Right atrium auricular region (tissue), 2 donors: ENCODE measurements at regions not wholly inside any gene's neighbourhood (a gene's known extent, or its start where the extent isn't known, plus 50 kb on each side); places are given as distances from the start of the nearest gene placed in this dataset.

Experiments used
- DNase-seq: peaks from one replicate; pipeline ENCODE4 v3.0.0-alpha.2; 2019; ENCODE audit warnings: low spot score
- H3K27ac ChIP-seq, 2 donors: fragments of 200-600 bp; sonication (generic); 1 replicate in 1 of 2; 2 replicates in 1 of 2; pipeline ENCODE4 v1.5.1; 2016 to 2019
- H3K27me3 ChIP-seq, 2 donors: fragments of 200-600 bp; sonication (generic); one replicate each; pipeline versions ENCODE4 v1.5.1 to v1.6.0; 2017 to 2019
- H3K36me3 ChIP-seq: fragments of 200-600 bp; sonication (generic); one replicate; pipeline ENCODE4 v1.5.1; 2016
- H3K4me1 ChIP-seq, 2 donors: fragments of 200-600 bp; sonication (generic); one replicate each; pipeline versions ENCODE4 v1.5.1 to v1.6.0; 2017 to 2019
- H3K4me3 ChIP-seq, 2 donors: fragments of 200-600 bp; sonication (generic); 1 replicate in 1 of 2; 2 replicates in 1 of 2; pipeline ENCODE4 v1.5.1; 2017 to 2019; ENCODE audit warnings: mild to moderate bottlenecking in 1 of 2, moderate library complexity in 1 of 2
- H3K9me3 ChIP-seq, 2 donors: fragments of 200-600 bp; sonication (generic); one replicate each; pipeline ENCODE4 v1.5.1; 2019
- CTCF ChIP-seq, 2 donors: fragments of 200-600 bp; sonication (generic); IDR thresholded peaks; one replicate each; pipeline ENCODE4 v1.5.1; 2019; ENCODE audit warnings: antibody characterized with exemption in 2 of 2

- Histone ChIP-seq H3K27ac (no peak overlapping the region), H3K9me3 (peaks cover 0 to 7% of the 10 kb centered on the region in 2 donors), H3K4me1 (no peaks in the 10 kb centered on the region), H3K4me3 (no peak overlapping the region), H3K27me3 (no peaks in the 10 kb centered on the region), H3K36me3 (no peaks in the 10 kb centered on the region)
- no peak for DNase-seq
- no peak for TF ChIP-seq CTCF (IDR thresholded peaks at IDR 0.05)
These were observed 150.0 kb upstream of the ACO1 start for GRCh38 chr9:32234451-32234850.

- no peak for DNase-seq
- Histone ChIP-seq H3K27me3 (no peaks in the 10 kb centered on the region), H3K36me3 (no peaks in the 10 kb centered on the region), H3K4me3 (no peak overlapping the region), H3K4me1 (no peaks in the 10 kb centered on the region), H3K27ac (no peak overlapping the region), H3K9me3 (no peaks in the 10 kb centered on the region)
- no peak for TF ChIP-seq CTCF (IDR thresholded peaks at IDR 0.05)
These were observed 137.3 kb upstream of the ACO1 start for GRCh38 chr9:32247168-32247567.

- no peak for DNase-seq
- H3K4me3 ChIP-seq, result no peak overlapping the region
- no peaks in the 10 kb centered on the region for H3K36me3 ChIP-seq
- no peak for TF ChIP-seq CTCF (IDR thresholded peaks at IDR 0.05)
- H3K4me1 ChIP-seq, result no peaks in the 10 kb centered on the region
- H3K9me3 ChIP-seq, result no peaks in the 10 kb centered on the region
- H3K27me3 ChIP-seq, result no peaks in the 10 kb centered on the region
- H3K27ac ChIP-seq, result no peak overlapping the region
These were observed 136.2 kb upstream of the ACO1 start for GRCh38 chr9:32248189-32248712.

GRCh38 chr9:32251539-32251938 lies 132.9 kb upstream of the ACO1 start:
- H3K9me3 ChIP-seq, result no peaks in the 10 kb centered on the region
- no peaks in the 10 kb centered on the region for H3K36me3 ChIP-seq
- no peak for DNase-seq
- no peaks in the 10 kb centered on the region for H3K4me1 ChIP-seq
- no peak overlapping the region for H3K4me3 ChIP-seq
- TF ChIP-seq CTCF (IDR thresholded peaks at IDR 0.05), result peak in 1 of 2 donors; percentile 73
- H3K27me3 ChIP-seq, result no peaks in the 10 kb centered on the region
- no peak overlapping the region for H3K27ac ChIP-seq

- no peaks in the 10 kb centered on the region for H3K9me3 ChIP-seq
- DNase-seq, result no peak
- no peak overlapping the region for H3K4me3 ChIP-seq
- TF ChIP-seq CTCF (IDR thresholded peaks at IDR 0.05), result no peak
- H3K27ac ChIP-seq, result no peak overlapping the region
- no peaks in the 10 kb centered on the region for H3K4me1 ChIP-seq
- H3K36me3 ChIP-seq, result no peaks in the 10 kb centered on the region
- no peaks in the 10 kb centered on the region for H3K27me3 ChIP-seq
These were observed 130.7 kb upstream of the ACO1 start for GRCh38 chr9:32253731-32254130.

- Histone ChIP-seq H3K27me3 (no peaks in the 10 kb centered on the region), H3K27ac (no peak overlapping the region), H3K36me3 (no peaks in the 10 kb centered on the region), H3K4me3 (no peak overlapping the region), H3K9me3 (no peaks in the 10 kb centered on the region), H3K4me1 (no peaks in the 10 kb centered on the region)
- TF ChIP-seq CTCF (IDR thresholded peaks at IDR 0.05), result no peak
- no peak for DNase-seq
These were observed 129.4 kb upstream of the ACO1 start for GRCh38 chr9:32255026-32255425.
